SK-N-SH (cell line): ENCODE measurements at regions not wholly inside any gene's neighbourhood (a gene's known extent, or its start where the extent isn't known, plus 50 kb on each side); places are given as distances from the start of the nearest gene placed in this dataset.

Experiments used
- CTCF ChIA-PET: fragments of 300-600, 350-600 bp; formaldehyde crosslinking; extraction: SDS; loops from one replicate; lab custom pipeline; 2021; lab: Yijun Ruan, JAX
- POLR2A ChIA-PET: fragments of 350-600 bp; sonication (Branson Sonifier 250); formaldehyde crosslinking; extraction: SDS; loops from one replicate; lab custom pipeline; 2020; ENCODE audit warnings: antibody characterized with exemption, inconsistent platforms; lab: Yijun Ruan, JAX
- DNase-seq: peaks from one replicate; pipeline ENCODE4 v3.0.0; 2012
- H2AFZ ChIP-seq: fragments of 200-600 bp; sonication (generic); 2 replicates; pipeline ENCODE4 v1.8.1; 2016; ENCODE audit warnings: antibody characterized with exemption, mild to moderate bottlenecking, low read depth
- H3F3A ChIP-seq: fragments of 200-600 bp; sonication (generic); replicated peaks from 2 replicates; pipeline ENCODE3; 2016; ENCODE audit warnings: antibody characterized with exemption, mild to moderate bottlenecking; ENCODE audit not compliant: insufficient read depth
- H3K27ac ChIP-seq, 2 experiments: fragments of 200-500 bp in 1 of 2; fragments of 200-600 bp in 1 of 2; sonication (Bioruptor generic) in 1 of 2; sonication (generic), shearing (Covaris generic) in 1 of 2; 2 replicates each; pipeline versions ENCODE4 v1.5.1 to v1.6.1; 2014 to 2016; ENCODE audit warnings: low read depth in 2 of 2, inconsistent platforms in 1 of 2, low read length in 1 of 2, mild to moderate bottlenecking in 1 of 2, mixed read lengths in 1 of 2
- H3K27me3 ChIP-seq: fragments of 200-600 bp; sonication (generic), shearing (Covaris generic); 2 replicates; pipeline ENCODE4 v1.6.1; 2016; ENCODE audit warnings: mixed run types; ENCODE audit not compliant: insufficient read depth
- H3K36me3 ChIP-seq, 2 experiments: fragments of 200-500 bp in 1 of 2; fragments of 200-600 bp in 1 of 2; sonication (Bioruptor generic) in 1 of 2; sonication (generic) in 1 of 2; replicated peaks in 1 of 2; 2 replicates each; pipeline versions ENCODE3 to v1.5.1; 2014 to 2016; ENCODE audit warnings: low read length in 1 of 2, mild to moderate bottlenecking in 1 of 2; ENCODE audit not compliant: insufficient read depth in 2 of 2, control insufficient read depth in 1 of 2
- H3K4me1 ChIP-seq, 2 experiments: fragments of 200-500 bp in 1 of 2; fragments of 200-600 bp in 1 of 2; sonication (Bioruptor generic) in 1 of 2; sonication (generic), shearing (Covaris generic) in 1 of 2; 2 replicates each; pipeline versions ENCODE4 v1.5.1 to v1.6.1; 2014 to 2016; ENCODE audit warnings: low read depth in 1 of 2, low read length in 1 of 2, mixed run types in 1 of 2; ENCODE audit not compliant: insufficient read depth in 2 of 2, control insufficient read depth in 1 of 2
- H3K4me2 ChIP-seq: fragments of 200-600 bp; sonication (generic), shearing (Covaris generic); 2 replicates; pipeline ENCODE4 v1.6.1; 2017; ENCODE audit warnings: mixed run types
- H3K4me3 ChIP-seq, 2 experiments: fragments of 200-500 bp in 1 of 2; fragments of 200-600 bp in 1 of 2; sonication (Bioruptor generic) in 1 of 2; sonication (generic), shearing (Covaris generic) in 1 of 2; 2 replicates each; pipeline versions ENCODE4 v1.5.1 to v1.8.1; 2014 to 2016; ENCODE audit warnings: low read depth in 2 of 2, inconsistent platforms in 1 of 2, low read length in 1 of 2, mild to moderate bottlenecking in 1 of 2, mixed read lengths in 1 of 2, moderate library complexity in 1 of 2
- H3K79me2 ChIP-seq: fragments of 200-600 bp; sonication (generic); 2 replicates; pipeline ENCODE4 v1.8.1; 2017; ENCODE audit warnings: mild to moderate bottlenecking; ENCODE audit not compliant: insufficient read depth
- H3K9ac ChIP-seq: fragments of 200-600 bp; sonication (generic); 2 replicates; pipeline ENCODE4 v1.6.1; 2017; ENCODE audit warnings: mixed run types
- H3K9me2 ChIP-seq: fragments of 200-600 bp; sonication (generic); 2 replicates; pipeline ENCODE4 v1.6.1; 2017; ENCODE audit warnings: mixed run types
- H3K9me3 ChIP-seq: fragments of 200-600 bp; sonication (generic); 2 replicates; pipeline ENCODE4 v1.6.1; 2017; ENCODE audit warnings: mixed run types, mild to moderate bottlenecking, moderate library complexity
- H4K20me1 ChIP-seq: fragments of 200-600 bp; sonication (generic); 2 replicates; pipeline ENCODE4 v1.6.1; 2017; ENCODE audit warnings: mild to moderate bottlenecking, mixed run types; ENCODE audit not compliant: insufficient read depth
- CHD2 ChIP-seq: fragments of 150-350 bp; IDR thresholded peaks from 2 replicates; pipeline ENCODE4 v1.6.1; 2018; ENCODE audit warnings: low read length; ENCODE audit not compliant: partially characterized antibody
- ELF1 ChIP-seq: IDR thresholded peaks from 2 replicates; pipeline ENCODE4 v1.4.0; 2012
- EP300 ChIP-seq, 2 experiments: IDR thresholded peaks; 2 replicates each; pipeline versions ENCODE4 v1.4.0 to v1.6.1; 2012; ENCODE audit warnings: borderline replicate concordance in 1 of 2, low read depth in 1 of 2, low read length in 1 of 2
- EZH2phosphoT487 ChIP-seq: fragments of 200-600 bp; sonication (generic); IDR thresholded peaks from 2 replicates; pipeline ENCODE4 v1.6.1; 2017; ENCODE audit warnings: low read depth, mixed run types, mild to moderate bottlenecking, antibody characterized with exemption, moderate library complexity, borderline replicate concordance
- GABPA ChIP-seq: IDR thresholded peaks from 2 replicates; pipeline ENCODE4 v1.4.0; 2012; ENCODE audit warnings: low read depth, mild to moderate bottlenecking
- GATA2 ChIP-seq: sonication (generic); formaldehyde crosslinking; IDR thresholded peaks from 2 replicates; pipeline ENCODE4 v1.5.0; 2020; ENCODE audit warnings: mild to moderate bottlenecking, missing genetic modification reagents
- JUND ChIP-seq: IDR thresholded peaks from 2 replicates; pipeline ENCODE4 v1.4.0; 2012
- MEF2A ChIP-seq: IDR thresholded peaks from 2 replicates; pipeline ENCODE4 v1.4.0; 2012; ENCODE audit warnings: low read depth, borderline replicate concordance
- MXI1 ChIP-seq: IDR thresholded peaks from 2 replicates; pipeline ENCODE4 v1.6.1; 2012; ENCODE audit warnings: mild to moderate bottlenecking, low read depth, low read length, improper control_type of control experiment
- NFIC ChIP-seq: IDR thresholded peaks from 2 replicates; pipeline ENCODE4 v1.4.0; 2012; ENCODE audit warnings: borderline replicate concordance
- NRF1 ChIP-seq: IDR thresholded peaks from 2 replicates; pipeline ENCODE4 v1.6.1; 2012; ENCODE audit warnings: low read depth, mild to moderate bottlenecking, low read length
- RAD21 ChIP-seq: IDR thresholded peaks from 2 replicates; pipeline ENCODE4 v1.6.1; 2012; ENCODE audit warnings: mild to moderate bottlenecking, low read length
- RCOR1 ChIP-seq: fragments of 150-350 bp; IDR thresholded peaks from 2 replicates; pipeline ENCODE4 v1.6.1; 2017; ENCODE audit warnings: antibody characterized with exemption, low read length
- REST ChIP-seq: IDR thresholded peaks from 2 replicates; pipeline ENCODE4 v1.6.1; 2012; ENCODE audit warnings: mild to moderate bottlenecking, low read depth, low read length, moderate library complexity
- RFX5 ChIP-seq: IDR thresholded peaks from 2 replicates; pipeline ENCODE4 v1.6.1; 2012; ENCODE audit warnings: mild to moderate bottlenecking, improper control_type of control experiment, low read length
- SIN3A ChIP-seq: IDR thresholded peaks from 2 replicates; pipeline ENCODE4 v1.6.1; 2012; ENCODE audit warnings: low read depth, mild to moderate bottlenecking, low read length, moderate library complexity, borderline replicate concordance
- SMC3 ChIP-seq: IDR thresholded peaks from 2 replicates; pipeline ENCODE4 v1.6.1; 2012; ENCODE audit warnings: low read depth, low read length, improper control_type of control experiment
- TCF12 ChIP-seq: IDR thresholded peaks from 2 replicates; pipeline ENCODE4 v1.4.0; 2012
- TEAD4 ChIP-seq: IDR thresholded peaks from 2 replicates; pipeline ENCODE4 v1.4.0; 2012; ENCODE audit warnings: mild to moderate bottlenecking, borderline replicate concordance; ENCODE audit not compliant: insufficient read depth
- USF1 ChIP-seq: IDR thresholded peaks from 2 replicates; pipeline ENCODE4 v1.4.0; 2012; ENCODE audit warnings: low read depth, borderline replicate concordance
- USF2 ChIP-seq: fragments of 150-350 bp; IDR thresholded peaks from 2 replicates; pipeline ENCODE4 v1.6.1; 2017; ENCODE audit warnings: antibody characterized with exemption, low read length, low read depth, borderline replicate concordance
- YY1 ChIP-seq: IDR thresholded peaks from 2 replicates; pipeline ENCODE4 v1.4.0; 2012; ENCODE audit warnings: low read depth, mild to moderate bottlenecking
- WGBS: methylation state at CpG from one replicate; pipeline ENCODE4 v1.1.6; 2017; ENCODE audit warnings: low lambda C conversion rate; 5-methylcytosine and 5-hydroxymethylcytosine counted together

GRCh38 chr2:120982598-120982997 lies 246.9 kb downstream of the GLI2 start:
- Histone ChIP-seq H3K9me2 (no peaks in the 10 kb centered on the region), H3K27ac (peak overlapping the region in 1 of 2 experiments; percentile 53; a peak in 1 of 4 replicates), H3K4me3 (no peak overlapping the region), H3K9me3 (no peaks in the 10 kb centered on the region), H3K27me3 (no peaks in the 10 kb centered on the region), H3K4me1 (peaks cover 0 to 23% of the 10 kb centered on the region in 2 experiments; a peak in 1 of 4 replicates), H3K9ac (no peak overlapping the region), H4K20me1 (no peaks in the 10 kb centered on the region), H3K36me3 (peaks cover 14 to 49% of the 10 kb centered on the region in 2 experiments), H3K4me2 (no peak overlapping the region), H3F3A (no peaks in the 10 kb centered on the region), H3K79me2 (no peaks in the 10 kb centered on the region), H2AFZ (no peak overlapping the region)
- TF ChIP-seq TCF12 (no peak), SMC3 (no peak), RCOR1 (no peak), USF1 (no peak)
- CTCF ChIA-PET, result interaction anchor here (1.2 kb wide), 1 partner anchor 24 kb away, joined by 3 read pairs; no protein-coding TSS in a partner anchor
- DNase-seq, result no peak
- POLR2A ChIA-PET, result interaction anchor here (0.7 kb wide), 1 partner anchor 77 kb away, joined by 4 read pairs; no protein-coding TSS in a partner anchor
- WGBS, result 63% methylated on average over 7 of the region's 20 CpGs

GRCh38 chr2:120983344-120983743 lies 247.7 kb downstream of the GLI2 start:
- H3K4me2 ChIP-seq, result no peak overlapping the region
- WGBS, result 81% methylated on average over 3 of the region's 6 CpGs
- H3K9me2 ChIP-seq, result no peaks in the 10 kb centered on the region
- no peaks in the 10 kb centered on the region for H3K9me3 ChIP-seq
- DNase-seq, result peak; percentile 84
- CTCF ChIA-PET, result interaction anchor here (1.1 to 2.2 kb wide), 4 partner anchors 24 to 97 kb away, joined by 3 to 6 read pairs (median 4); no protein-coding TSS in a partner anchor
- H3K36me3 ChIP-seq, result peaks cover 14 to 48% of the 10 kb centered on the region in 2 experiments
- H3K27me3 ChIP-seq, result no peaks in the 10 kb centered on the region
- POLR2A ChIA-PET, result interaction anchor here (0.7 kb wide), 1 partner anchor 76 kb away, joined by 4 read pairs; no protein-coding TSS in a partner anchor
- no peaks in the 10 kb centered on the region for H3K79me2 ChIP-seq
- no peak overlapping the region for H3K9ac ChIP-seq
- H3F3A ChIP-seq, result no peaks in the 10 kb centered on the region
- no peak overlapping the region for H3K4me3 ChIP-seq
- H3K4me1 ChIP-seq, result peaks cover 0 to 18% of the 10 kb centered on the region in 2 experiments; a peak in 1 of 4 replicates
- peak overlapping the region in 1 of 2 experiments; percentile 65; a peak in 1 of 4 replicates for H3K27ac ChIP-seq
- no peaks in the 10 kb centered on the region for H4K20me1 ChIP-seq
- H2AFZ ChIP-seq, result no peak overlapping the region
- no peak for TF ChIP-seq TEAD4
- no peak for TF ChIP-seq JUND
- peak; percentile 84 for TF ChIP-seq MXI1
- no peak for TF ChIP-seq SIN3A
- no peak for TF ChIP-seq USF1
- TF ChIP-seq RFX5, result no peak
- TF ChIP-seq EP300 (IDR thresholded peaks at IDR 0.05; ENCODE audit: borderline replicate concordance in 1 of 2, low read depth in 1 of 2, low read length in 1 of 2), result peak in 1 of 2 experiments; percentile 70; a peak in 2 of 4 replicates
- TF ChIP-seq RCOR1, result peak; percentile 59; the same call in 1 of the 2 replicates
- TF ChIP-seq MEF2A, result no peak
- no peak for TF ChIP-seq USF2
- peak; percentile 49 for TF ChIP-seq CHD2
- TF ChIP-seq GABPA, result no peak
- 0 out of 2 replicates have a peak, but pooled peaks have one; percentile 18 for TF ChIP-seq RAD21
- TF ChIP-seq SMC3, result no peak
- no peak for TF ChIP-seq EZH2phosphoT487
- no peak for TF ChIP-seq YY1
- no peak for TF ChIP-seq NRF1
- TF ChIP-seq ELF1, result no peak
- TF ChIP-seq NFIC, result no peak
- no peak for TF ChIP-seq REST
- TF ChIP-seq GATA2, result peak; percentile 24; the same call in 1 of the 2 replicates
- no peak for TF ChIP-seq TCF12
